GM19239 (cell line): ENCODE measurements at regions not wholly inside any gene's neighbourhood (a gene's known extent, or its start where the extent isn't known, plus 50 kb on each side); places are given as distances from the start of the nearest gene placed in this dataset.
"Not testable (repeated sequence)": the region's sequence is repeated elsewhere in the genome, so short reads cannot be mapped to it uniquely, and the experiment has no call there.

ENCODE experiments used
- DNase-seq: peaks from one replicate; pipeline ENCODE4 v3.0.0; 2011; ENCODE audit warnings: low spot score; ENCODE audit not compliant: insufficient read length
- FAIRE-seq: peaks from 2 replicates; lab custom pipeline; 2011; peaks lifted over from hg19 to GRCh38; lab: Jason Lieb, UNC

- no peak for DNase-seq
- no peak for FAIRE-seq
Measured at GRCh38 chr6:164359036-164359435, 944.5 kb downstream of the QKI start.

GRCh38 chr6:164356814-164357213 is 942.3 kb downstream of the QKI start:
- no peak for DNase-seq
- no peak for FAIRE-seq

GRCh38 chr6:164347455-164347854 is 932.9 kb downstream of the QKI start:
- FAIRE-seq, result no peak
- DNase-seq, result no peak

- FAIRE-seq (no peak), DNase-seq (no peak)
Measured at GRCh38 chr6:164346631-164347030, 932.1 kb downstream of the QKI start.

GRCh38 chr6:164345806-164346496 is 931.4 kb downstream of the QKI start:
- DNase-seq (no peak), FAIRE-seq (no peak)

- FAIRE-seq, result no peak
- no peak for DNase-seq
Measured at GRCh38 chr6:164345327-164345726, 930.8 kb downstream of the QKI start.

- DNase-seq (no peak), FAIRE-seq (no peak)
Measured at GRCh38 chr6:164344801-164345291, 930.3 kb downstream of the QKI start.

- DNase-seq, FAIRE-seq: not testable (repeated sequence)
Measured at GRCh38 chr6:164339442-164339841, 924.9 kb downstream of the QKI start.

- DNase-seq (no peak), FAIRE-seq (no peak)
Measured at GRCh38 chr6:164337925-164338397, 923.4 kb downstream of the QKI start.

GRCh38 chr6:164337024-164337924 is 922.8 kb downstream of the QKI start:
- DNase-seq (no peak), FAIRE-seq (no peak)

GRCh38 chr6:164336455-164336854 is 921.9 kb downstream of the QKI start:
- FAIRE-seq (no peak), DNase-seq (no peak)

GRCh38 chr6:164331026-164331425 is 916.5 kb downstream of the QKI start:
- no peak for FAIRE-seq
- DNase-seq, result no peak

GRCh38 chr6:164325168-164325567 is 910.6 kb downstream of the QKI start:
- FAIRE-seq (no peak), DNase-seq (no peak)

GRCh38 chr6:164322533-164322932 is 908.0 kb downstream of the QKI start:
- FAIRE-seq, result no peak
- DNase-seq, result no peak

GRCh38 chr6:164321297-164321696 is 906.8 kb downstream of the QKI start:
- no peak for FAIRE-seq

GRCh38 chr6:164315376-164315775 is 900.9 kb downstream of the QKI start:
- FAIRE-seq (no peak), DNase-seq (no peak)

More at GRCh38 chr6:164321297-164321696, 906.8 kb downstream of the QKI start:
- no peak for DNase-seq

GRCh38 chr6:164308339-164308738 is 893.8 kb downstream of the QKI start:
- FAIRE-seq (no peak), DNase-seq (no peak)

GRCh38 chr6:164303102-164303964 is 888.8 kb downstream of the QKI start:
- FAIRE-seq, result no peak

GRCh38 chr6:164296411-164296810 is 881.9 kb downstream of the QKI start:
- FAIRE-seq (no peak), DNase-seq (no peak)

More at GRCh38 chr6:164303102-164303964, 888.8 kb downstream of the QKI start:
- DNase-seq, result no peak
